ENCODE measurements at regions not wholly inside any gene's neighbourhood (a gene's known extent, or its start where the extent isn't known, plus 50 kb on each side); places are given as distances from the start of the nearest gene placed in this dataset.

- TF ChIP-seq GATA2 (IDR thresholded peaks at IDR 0.05; ENCODE audit: low read depth, low read length) (no peak), GATA3 (IDR thresholded peaks at IDR 0.05; ENCODE audit: low read depth, low read length) (no peak)
These were observed 435.8 kb downstream of the MRPL39 start for GRCh38 chr21:25171438-25171837.
